Activated naive CD8-positive, alpha-beta T cell treated with anti-CD3 and anti-CD28 coated beads, Interleukin-2, amount 50 U/mL, for 16 hours (primary cell): ENCODE measurements at regions not wholly inside any gene's neighbourhood (a gene's known extent, or its start where the extent isn't known, plus 50 kb on each side); places are given as distances from the start of the nearest gene placed in this dataset.
"Not testable (repeated sequence)": the region's sequence is repeated elsewhere in the genome, so short reads cannot be mapped to it uniquely, and the experiment has no call there.

Experiments used
- DNase-seq: peaks from one replicate; pipeline ENCODE4 v3.0.0-alpha.2; 2020; ENCODE audit warnings: low read depth, low spot score

DNA sequence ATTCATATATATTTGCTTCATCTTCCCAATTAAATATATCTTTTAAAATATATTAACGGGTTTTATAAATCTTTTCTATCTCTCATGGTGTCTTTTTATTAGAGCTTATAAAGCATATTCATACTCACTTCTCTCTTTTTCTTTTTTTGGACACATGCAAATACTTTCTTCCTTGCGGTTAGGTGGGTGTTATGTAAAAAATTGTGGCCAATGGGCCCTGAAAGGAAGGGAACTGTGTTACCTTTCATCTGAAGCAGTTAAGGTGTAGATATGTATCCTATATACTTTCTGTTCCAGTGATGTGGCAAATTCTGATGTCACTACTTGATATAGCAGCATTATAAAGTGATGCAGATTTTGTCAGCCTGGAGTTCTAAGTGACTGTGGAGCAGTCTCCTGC, 714.5 kb downstream of the PLCL1 start:
- DNase-seq = no peak

DNA sequence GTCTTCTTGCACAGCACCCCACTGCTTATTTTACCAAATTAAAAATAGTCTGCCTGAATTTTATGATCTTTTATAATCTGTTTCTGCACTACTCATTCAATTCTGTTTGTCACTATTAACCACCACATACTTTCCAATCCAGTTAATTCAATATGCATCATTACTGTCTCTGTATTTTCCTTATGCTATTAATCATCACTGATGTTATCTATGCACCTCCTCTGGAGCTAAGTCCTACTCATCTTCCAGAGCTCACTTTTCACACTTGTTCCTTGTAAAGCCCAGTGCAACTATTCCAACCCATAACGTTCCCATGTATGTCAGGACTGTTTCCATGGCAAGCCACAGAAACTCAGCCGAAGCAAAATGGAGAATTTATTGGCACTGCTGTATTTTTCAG, 713.6 kb downstream of the PLCL1 start:
- no peak for DNase-seq

DNA sequence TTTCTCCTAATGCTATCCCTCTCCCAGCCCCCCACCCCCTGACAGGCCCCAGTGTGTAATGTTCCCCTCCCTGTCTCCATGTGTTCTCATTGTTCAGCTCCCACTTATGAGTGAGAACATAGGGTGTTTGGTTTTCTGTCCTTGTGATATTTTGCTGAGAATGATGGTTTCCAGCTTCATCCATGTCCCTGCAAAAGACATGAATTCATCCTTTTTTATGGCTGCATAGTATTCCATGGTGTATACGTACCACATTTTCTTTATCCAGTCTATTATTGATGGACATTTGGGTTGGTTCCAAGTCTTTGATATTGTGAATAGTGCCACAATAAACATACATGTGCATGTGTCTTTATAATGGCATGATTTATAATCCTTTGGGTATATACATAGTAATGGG, 704.2 kb downstream of the PLCL1 start:
- DNase-seq = not testable (repeated sequence)

DNA sequence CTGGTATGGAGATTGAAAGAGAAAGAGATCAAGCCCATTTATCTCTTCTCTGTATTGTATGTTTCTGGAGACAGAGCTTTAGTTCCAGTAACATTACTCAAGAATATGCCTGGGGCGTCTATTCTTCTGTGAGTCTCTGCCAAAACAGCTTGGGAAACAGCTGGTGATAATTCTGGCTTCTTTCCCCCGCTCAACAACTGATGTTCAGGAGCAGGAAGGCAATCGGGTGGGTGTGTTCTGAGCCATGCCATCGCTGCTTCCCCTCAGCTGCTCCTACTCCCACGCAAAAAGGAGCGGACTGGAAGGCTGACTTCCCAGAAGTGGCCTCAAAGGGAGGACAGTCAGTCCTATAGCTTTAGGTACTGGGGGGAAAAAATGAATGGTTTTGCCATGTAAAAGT, 695.1 kb downstream of the PLCL1 start:
- no peak for DNase-seq

DNA sequence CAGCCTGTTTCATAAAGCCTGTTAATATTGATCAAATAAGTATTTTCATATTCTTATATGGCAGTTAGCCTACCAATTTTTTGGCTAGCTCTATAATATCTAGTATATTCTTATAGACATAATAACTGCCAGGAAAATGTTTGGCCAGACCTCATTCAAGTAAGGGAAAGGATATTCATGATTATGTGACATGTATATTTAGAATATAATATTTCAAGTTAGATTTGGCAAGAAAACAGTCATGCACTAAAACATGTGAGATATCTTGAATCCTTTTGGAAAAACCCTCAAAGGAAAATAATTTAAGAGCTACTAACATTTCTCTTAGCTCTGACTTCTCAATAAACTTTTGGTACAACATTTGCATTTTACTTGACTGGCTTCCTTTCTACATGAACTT, 694.1 kb downstream of the PLCL1 start:
- no peak for DNase-seq

DNA sequence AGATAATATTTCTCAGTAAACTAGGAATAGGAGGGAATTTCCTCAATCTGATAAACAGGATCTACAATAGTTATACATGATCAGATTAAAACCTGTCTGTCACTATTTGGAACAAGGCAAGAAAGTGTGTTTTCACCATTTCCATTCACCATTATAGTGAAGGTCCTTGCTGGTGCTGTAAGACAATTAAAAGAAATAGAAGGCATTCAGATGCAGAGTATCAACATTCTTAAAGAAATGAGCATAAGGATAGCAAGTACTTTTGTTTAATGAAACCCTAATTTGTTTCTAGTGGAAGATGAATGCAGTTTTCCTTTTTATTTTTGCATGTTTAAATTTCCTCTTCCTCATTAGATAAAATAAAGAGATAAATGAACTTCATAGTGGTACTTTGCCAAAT, 693.7 kb downstream of the PLCL1 start:
- DNase-seq = no peak

DNA sequence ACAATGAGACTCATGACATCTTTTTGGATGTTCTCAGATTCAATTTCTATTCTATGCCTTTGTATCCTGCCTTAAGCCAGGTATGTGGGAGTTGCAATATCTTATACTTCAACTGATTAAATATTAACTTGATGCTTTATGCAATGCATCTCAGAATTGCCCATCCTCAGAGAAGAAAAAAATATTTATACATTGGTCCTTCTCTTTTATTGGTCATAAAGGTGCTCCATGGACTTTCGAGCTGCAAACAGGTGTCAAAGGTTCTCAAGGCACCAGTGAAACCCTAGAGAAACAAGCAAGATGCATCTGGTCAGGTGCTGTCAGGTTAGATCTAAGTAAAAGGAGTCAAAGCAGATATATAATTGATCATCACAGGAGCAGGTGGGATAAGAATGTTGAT, 690.5 kb downstream of the PLCL1 start:
- no peak for DNase-seq

DNA sequence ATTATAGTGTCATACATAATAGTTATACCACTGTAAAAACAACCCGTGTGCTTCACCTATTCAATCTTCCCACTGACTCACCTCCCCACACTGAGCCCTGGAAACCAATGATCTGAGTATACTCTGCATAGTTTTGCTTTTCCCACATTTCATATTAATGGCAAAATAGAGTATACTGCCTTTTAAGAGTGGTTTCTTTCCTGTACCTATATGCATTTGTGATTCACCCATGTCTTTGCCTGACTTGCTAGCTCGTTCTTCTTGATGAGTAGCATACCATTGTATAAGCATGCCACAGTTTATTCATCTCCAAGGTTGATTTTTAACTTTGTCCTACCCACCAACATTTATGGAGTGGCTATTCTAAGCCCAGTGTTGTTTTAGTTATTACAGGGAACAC, 686.4 kb downstream of the PLCL1 start:
- no peak for DNase-seq

DNA sequence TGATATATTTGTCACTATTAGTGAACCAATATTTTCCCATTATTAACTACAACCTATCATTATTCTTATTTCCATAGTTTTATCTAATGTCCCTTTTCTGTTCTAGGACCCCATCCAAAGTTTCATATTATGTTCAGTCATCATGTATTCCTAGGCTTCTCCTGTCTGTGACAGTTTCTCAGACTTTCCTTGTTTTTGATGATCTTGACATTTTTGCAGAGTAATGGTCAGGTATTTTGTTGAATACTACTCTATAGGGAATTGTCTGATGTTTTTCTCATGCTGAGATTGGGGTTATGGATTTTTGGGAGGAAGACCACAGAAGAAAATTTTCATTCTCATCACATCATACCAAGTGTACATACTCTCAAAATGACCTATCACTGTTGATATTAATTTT, 684.6 kb downstream of the PLCL1 start:
- DNase-seq = no peak

DNA sequence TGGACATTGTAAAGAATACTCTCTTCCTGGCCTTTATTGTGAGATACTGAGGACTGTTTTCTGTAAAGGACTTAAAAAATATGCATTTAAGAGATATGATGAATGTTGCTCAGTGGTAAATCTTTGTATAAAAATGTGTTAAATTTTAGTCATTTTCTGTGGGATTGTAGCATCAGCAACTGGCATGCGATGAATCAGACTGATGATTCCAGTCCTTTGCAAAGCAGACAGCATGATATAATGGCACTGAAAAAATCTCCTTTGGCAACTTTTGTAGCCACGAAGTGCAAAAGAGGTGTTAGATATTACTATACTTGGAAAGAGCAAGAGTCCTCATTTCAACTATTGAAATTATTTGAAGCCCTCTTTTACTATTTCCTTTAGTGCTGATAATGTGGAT, 678.7 kb downstream of the PLCL1 start:
- DNase-seq = no peak

DNA sequence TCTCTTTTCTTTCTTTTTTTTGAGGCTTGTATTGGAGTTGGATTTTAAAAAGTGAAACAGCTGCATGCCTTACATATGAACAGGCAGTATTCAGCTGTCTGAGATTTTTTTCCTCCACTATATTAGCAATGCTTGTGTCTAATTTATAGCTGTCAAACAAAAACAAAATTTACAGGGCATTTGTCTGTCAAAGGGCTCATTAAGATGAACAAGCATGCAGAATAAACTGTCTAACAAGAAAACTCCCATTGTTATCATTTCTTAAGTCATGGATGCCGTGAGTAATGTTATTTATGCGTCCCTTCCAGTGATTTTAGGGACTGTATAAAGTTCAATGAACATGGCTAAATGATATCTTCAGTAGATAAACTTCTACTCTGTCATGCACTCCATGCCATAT, 674.7 kb downstream of the PLCL1 start:
- DNase-seq = no peak

DNA sequence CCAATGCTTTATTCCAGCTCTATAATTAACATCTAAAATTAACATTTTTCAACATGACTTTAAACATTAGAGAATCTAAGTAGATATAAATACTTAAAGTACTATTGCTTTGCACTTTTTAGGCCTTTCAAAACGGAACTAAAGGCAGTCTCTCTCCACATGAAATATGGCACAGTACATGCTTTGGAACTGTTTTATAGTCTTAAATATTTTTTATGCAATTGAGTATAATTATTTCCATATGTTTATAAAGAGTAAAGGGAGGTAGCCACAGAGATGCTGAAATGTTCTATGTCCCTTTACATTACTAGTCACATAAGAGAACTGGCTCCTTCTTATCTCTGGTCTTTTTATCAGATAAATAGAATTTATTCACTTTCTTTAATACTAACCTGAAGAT, 674.0 kb downstream of the PLCL1 start:
- no peak for DNase-seq

DNA sequence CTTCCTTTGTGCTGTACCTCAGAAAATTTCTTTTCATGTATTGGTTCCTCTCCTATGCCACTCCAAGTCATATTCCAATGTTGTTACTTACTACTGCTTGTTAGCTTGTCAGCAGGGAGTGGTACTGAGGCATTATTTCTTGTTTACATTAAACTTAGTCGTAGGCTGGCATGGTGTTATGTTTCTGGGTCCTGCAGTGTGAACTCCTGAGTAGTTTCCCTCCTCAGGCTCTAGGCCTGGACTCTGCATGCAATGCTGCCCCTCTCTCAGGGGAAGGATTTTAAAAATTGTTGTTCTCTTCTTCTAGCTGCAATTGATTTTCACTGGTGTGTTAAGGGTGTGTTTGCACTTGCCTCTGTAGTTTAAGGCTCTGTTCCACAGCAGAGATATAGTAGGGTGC, 671.6 kb downstream of the PLCL1 start:
- no peak for DNase-seq

DNA sequence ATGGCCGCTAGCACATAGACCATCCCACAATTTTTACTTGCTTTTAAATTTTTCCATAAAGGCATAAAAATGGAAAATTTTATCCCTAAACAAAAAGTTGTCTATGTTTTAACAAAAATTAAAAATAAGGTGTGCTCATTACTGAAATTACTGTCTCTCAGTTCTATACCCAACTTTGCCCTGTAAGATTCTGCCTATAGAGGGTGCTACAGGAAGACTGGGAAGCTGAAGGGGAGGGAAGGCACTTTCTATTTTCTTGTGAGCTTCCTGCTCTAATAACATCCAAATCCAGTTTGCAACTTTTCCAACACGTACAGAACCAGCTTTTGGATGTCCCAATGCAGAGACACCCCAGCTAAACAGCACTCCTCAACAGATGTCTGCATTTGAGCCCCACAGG, 666.9 kb downstream of the PLCL1 start:
- DNase-seq = no peak

DNA sequence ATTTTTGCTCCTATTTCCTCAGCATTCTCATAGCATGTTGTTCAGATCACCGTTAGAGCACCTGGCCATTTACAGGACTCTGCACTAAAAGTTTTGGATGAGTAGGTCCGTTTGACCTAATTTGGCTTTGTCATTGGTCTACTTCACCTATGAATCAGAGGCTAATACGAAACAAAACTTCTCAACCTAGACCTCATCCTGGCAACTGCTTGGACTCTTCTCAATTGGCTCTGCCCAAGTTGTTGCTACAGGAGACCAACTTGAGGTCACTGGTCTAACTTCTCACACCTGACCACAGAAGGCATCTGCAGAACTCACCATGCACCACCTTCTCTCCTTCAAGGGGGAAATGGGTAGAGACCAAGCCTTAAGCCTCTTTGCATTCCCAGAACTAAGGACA, 663.7 kb downstream of the PLCL1 start:
- no peak for DNase-seq

DNA sequence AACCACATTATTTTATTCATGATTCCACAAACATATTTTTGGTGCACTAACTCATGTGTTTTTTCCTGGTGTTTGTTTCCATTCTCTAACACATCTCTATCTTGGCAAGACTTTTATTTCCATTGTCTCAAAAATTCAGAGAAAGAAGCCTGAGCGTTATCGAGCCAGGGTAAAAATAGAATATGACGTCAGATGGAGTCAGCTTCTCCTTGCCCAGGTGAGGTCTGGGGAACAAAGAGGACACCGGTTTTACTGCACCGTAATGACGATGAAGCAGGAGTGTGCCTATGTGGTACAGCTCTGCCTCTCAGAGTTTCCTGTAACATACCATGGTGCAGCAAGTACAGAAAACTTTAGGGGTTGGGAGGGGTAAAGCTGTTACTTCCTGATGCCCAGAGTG, 661.6 kb downstream of the PLCL1 start:
- DNase-seq = no peak

DNA sequence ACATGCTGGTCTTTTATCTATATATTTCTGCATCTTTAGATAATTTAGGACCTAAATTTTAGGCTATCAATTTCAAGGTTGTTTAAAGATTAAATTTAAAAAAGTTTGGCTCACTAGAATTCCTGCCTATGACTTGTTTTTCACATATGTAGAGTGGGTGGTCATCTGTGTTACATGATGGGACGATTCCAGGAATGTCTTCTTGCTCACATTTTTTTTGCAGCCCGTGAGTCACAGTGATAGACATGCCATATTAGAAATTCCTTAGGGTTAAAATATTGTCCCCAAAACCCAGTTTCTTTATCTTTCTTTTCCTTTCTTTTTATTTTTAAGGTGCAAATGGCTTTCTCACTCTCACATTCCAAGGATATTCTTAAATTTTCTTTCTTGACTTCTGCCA, 652.0 kb downstream of the PLCL1 start:
- no peak for DNase-seq

DNA sequence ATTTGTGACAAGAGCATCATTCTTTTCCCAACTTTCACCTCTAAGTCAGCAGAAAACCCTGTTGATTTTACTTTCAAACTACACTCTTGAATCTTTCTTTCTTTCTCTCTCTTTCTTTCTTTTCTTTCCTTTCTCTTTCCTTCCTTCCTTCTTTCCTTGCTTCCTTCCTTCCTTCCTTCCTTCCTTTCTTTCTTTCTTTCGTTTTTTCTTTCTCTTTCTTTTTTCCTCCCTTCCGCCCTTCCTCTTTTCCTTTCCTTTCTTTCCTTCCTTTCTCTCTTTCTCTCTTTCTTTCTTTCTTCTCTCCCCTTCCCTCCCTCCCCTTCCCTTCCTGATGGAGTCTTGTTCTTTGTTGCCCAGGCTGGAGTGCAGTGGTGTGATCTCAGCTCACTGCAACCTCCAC, 649.5 kb downstream of the PLCL1 start:
- DNase-seq = no peak

DNA sequence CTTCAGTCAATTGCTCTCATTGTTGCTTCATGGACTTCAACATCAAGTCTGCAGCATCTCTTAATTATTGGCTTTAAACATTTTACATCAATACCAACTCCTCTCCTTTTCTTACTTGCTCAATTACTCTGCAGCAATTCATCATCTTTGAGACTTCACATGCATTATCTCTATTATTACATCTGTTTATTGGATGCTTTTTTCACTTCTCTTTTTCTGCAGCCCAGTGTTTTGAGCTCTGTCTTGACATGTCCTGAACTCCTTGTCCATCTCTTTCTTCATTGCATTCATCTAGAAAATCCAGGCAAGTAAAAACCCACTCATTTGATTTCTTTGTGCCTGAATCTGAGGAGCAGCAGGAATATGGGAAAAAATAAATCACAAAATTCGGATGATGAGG, 647.9 kb downstream of the PLCL1 start:
- DNase-seq = no peak

DNA sequence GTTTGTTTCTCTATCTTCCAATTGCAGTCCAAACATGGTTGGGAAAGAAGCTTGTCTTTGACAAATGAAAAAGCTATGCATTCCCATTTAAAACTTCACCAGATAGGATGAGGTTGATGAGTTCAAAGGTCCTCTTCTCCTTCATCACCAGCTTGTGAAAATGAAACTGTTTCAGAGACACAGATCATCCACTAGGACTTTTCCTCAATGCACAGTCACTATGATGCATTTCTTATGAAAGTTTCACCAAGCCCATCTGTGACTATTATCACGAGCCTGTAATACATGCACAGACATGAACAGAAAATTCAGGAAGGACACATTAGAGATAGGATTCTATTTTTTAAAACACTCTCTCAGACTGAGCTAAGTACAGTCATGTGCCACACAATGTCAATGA, 644.4 kb downstream of the PLCL1 start:
- DNase-seq = no peak

DNA sequence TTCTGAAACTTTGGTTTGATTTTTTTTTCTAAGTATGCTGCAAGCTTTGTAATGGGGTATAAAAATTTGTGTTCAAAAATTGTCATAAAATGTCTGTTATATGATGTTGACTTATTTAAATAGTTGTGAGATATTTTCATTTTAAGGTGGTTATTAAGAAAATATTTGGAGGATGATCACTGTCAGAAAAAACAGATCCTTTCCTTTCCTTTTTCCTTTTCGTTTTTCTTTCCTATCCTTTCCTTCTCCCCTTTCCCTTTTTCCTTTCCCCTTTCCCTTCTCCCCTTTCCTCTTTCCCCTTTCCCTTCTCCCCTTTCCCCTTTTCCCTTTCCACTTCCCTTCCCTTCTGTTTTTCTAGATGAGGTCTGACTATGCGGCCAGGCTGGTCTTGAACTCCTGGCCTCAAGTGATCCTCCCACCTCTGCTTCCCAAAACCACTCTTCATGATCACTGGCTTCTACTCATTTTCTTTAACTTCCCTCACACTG, 640.5 kb downstream of the PLCL1 start:
- DNase-seq = no peak

DNA sequence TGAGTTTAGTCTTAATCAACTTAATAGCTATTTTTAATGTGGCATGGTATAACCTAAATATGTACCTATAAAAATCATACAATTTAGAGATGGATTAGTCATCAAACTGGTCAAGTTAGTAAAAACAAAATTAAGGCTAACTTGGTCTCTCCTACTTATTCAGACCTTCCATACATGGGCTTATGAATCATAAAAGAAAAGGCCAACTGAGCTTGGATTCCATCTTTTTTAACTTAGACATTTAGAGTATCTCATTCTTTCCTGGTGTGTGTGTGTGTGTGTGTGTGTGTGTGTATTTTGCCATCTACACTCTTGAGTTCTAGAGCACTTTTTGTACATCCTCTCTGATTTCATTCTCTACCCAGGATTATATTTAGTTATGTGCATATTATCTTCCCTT, 637.5 kb downstream of the PLCL1 start:
- DNase-seq = no peak

DNA sequence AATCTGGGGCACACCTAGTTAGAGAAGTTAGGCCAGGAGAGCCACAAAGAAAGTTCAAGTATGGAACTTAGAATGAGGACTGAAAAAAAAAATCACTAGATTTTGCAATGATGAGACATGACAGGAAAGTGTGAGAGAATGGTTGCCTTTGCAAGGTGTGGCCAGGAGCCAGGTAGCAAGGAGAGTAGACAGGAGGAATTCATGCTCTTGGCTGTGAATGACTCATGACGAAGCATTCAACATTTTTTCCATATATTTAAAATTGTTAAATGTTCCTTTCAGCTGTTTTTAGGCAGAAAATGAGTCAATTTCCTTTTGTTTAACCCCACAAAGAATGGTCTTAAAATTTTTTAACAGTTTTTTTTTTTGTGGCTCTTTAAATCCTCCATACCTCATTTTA, 636.9 kb downstream of the PLCL1 start:
- DNase-seq = no peak

DNA sequence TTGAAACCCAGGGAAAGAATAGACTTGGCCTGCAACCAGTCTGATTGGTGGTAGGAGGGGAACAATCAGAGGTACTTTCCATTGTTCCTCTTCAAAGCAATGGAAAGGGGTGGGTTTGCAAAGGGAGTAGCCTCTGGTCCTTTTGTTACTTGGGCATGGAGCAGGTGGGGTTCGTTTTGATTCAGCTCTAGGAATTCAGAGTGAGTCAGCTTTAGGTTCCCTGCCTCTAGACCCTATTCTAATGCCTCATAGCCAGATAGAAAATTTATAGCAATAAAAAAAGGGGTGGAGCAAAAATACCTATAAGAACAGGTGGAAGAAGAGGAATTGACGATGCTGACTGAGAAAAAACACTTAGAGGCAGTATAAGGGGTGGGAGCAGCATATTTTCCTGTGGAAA, 636.4 kb downstream of the PLCL1 start:
- DNase-seq = no peak

DNA sequence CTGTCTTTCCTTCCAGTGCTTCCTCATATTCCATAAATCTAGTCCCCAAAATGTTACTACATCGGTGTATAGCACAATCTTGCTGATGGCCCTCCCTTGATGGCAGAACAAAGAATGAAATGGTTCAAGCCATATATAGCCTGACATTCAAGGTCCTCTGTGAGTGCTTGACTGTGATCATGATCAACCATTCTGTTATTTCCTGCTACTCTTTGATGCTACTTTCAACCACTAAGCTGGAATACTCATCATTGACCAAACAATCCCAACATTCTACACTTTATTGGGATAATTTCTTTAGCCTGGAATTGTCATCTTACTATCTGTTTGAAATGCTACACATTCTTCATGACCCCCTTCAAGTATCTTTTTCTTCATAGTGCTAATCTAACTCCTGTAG, 633.9 kb downstream of the PLCL1 start:
- no peak for DNase-seq
